H1 (cell line): ENCODE measurements at regions not wholly inside any gene's neighbourhood (a gene's known extent, or its start where the extent isn't known, plus 50 kb on each side); places are given as distances from the start of the nearest gene placed in this dataset.

Experiments
- CTCF ChIA-PET: fragments of 300-600 bp; sonication (Branson Sonifier 250); formaldehyde crosslinking; loops from one replicate; lab custom pipeline; 2021; ENCODE audit not compliant: partially characterized antibody; lab: Charles Lee
- POLR2A ChIA-PET: fragments of 300-600 bp; sonication (Branson Sonifier 250); formaldehyde crosslinking; loops from one replicate; lab custom pipeline; 2021; ENCODE audit warnings: inconsistent platforms; ENCODE audit not compliant: partially characterized antibody; lab: Charles Lee
- DNase-seq, 2 experiments: peaks; one replicate each; pipeline versions ENCODE4 v3.0.0 to v3.0.0-alpha.2; 2010 to 2022; ENCODE audit warnings: low spot score in 2 of 2, low read depth in 1 of 2, mixed read lengths in 1 of 2
- FAIRE-seq: peaks from 2 replicates; lab custom pipeline; 2011; peaks lifted over from hg19 to GRCh38; lab: Jason Lieb, UNC
- H2AFZ ChIP-seq: 2 replicates; pipeline ENCODE4 v1.8.1; 2012; ENCODE audit warnings: low read length, inconsistent platforms
- H2AK5ac ChIP-seq: 2 replicates; pipeline ENCODE4 v1.6.1; 2013; ENCODE audit warnings: low read depth, low read length
- H2BK120ac ChIP-seq: replicated peaks from 2 replicates; pipeline ENCODE3; 2013; ENCODE audit warnings: low read depth, low read length, inconsistent platforms
- H2BK12ac ChIP-seq: 2 replicates; pipeline ENCODE4 v1.6.1; 2013; ENCODE audit warnings: low read depth, low read length
- H2BK15ac ChIP-seq: 2 replicates; pipeline ENCODE4 v1.6.1; 2013; ENCODE audit warnings: low read length
- H2BK20ac ChIP-seq: 2 replicates; pipeline ENCODE4 v1.6.1; 2013; ENCODE audit warnings: low read length
- H2BK5ac ChIP-seq: 2 replicates; pipeline ENCODE4 v1.6.1; 2013; ENCODE audit warnings: low read depth, low read length
- H3K14ac ChIP-seq: 2 replicates; pipeline ENCODE4 v1.6.1; 2013; ENCODE audit warnings: inconsistent platforms; ENCODE audit not compliant: insufficient read length
- H3K18ac ChIP-seq: 2 replicates; pipeline ENCODE4 v1.6.1; 2013; ENCODE audit warnings: low read length; ENCODE audit errors: extremely low read depth
- H3K23ac ChIP-seq: 2 replicates; pipeline ENCODE4 v1.6.1; 2013; ENCODE audit warnings: inconsistent platforms; ENCODE audit not compliant: insufficient read length
- H3K23me2 ChIP-seq: 2 replicates; pipeline ENCODE4 v1.6.1; 2013; ENCODE audit warnings: low read depth, low read length
- H3K27ac ChIP-seq: 2 replicates; pipeline ENCODE4 v1.6.1; 2011; ENCODE audit warnings: low read depth, low read length, inconsistent platforms
- H3K27me3 ChIP-seq, 4 experiments: replicated peaks in 1 of 4; 1 replicate in 1 of 4; 2 replicates in 3 of 4; pipeline versions ENCODE4 v1.6.1 to v1.8.1; 2011 to 2013; ENCODE audit warnings: low read length in 3 of 4, mild to moderate bottlenecking in 3 of 4, inconsistent platforms in 2 of 4, mixed read lengths in 2 of 4, moderate library complexity in 1 of 4; ENCODE audit not compliant: control insufficient read depth in 3 of 4, insufficient read depth in 3 of 4; ENCODE audit errors: extremely low read depth in 1 of 4
- H3K36me3 ChIP-seq, 4 experiments: 2 replicates each; pipeline versions ENCODE4 v1.6.1 to v1.8.1; 2011 to 2013; ENCODE audit warnings: mild to moderate bottlenecking in 4 of 4, low read length in 3 of 4, moderate library complexity in 2 of 4, control low read depth in 1 of 4, inconsistent platforms in 1 of 4; ENCODE audit not compliant: insufficient read depth in 4 of 4, control insufficient read depth in 2 of 4
- H3K4ac ChIP-seq: replicated peaks from 2 replicates; pipeline ENCODE3; 2013; ENCODE audit warnings: low read length, low read depth, mixed read lengths, inconsistent platforms; ENCODE audit not compliant: insufficient read length
- H3K4me1 ChIP-seq, 4 experiments: replicated peaks in 1 of 4; 1 replicate in 1 of 4; 2 replicates in 3 of 4; pipeline versions ENCODE4 v1.6.1 to v1.8.1; 2011 to 2013; ENCODE audit warnings: low read length in 3 of 4, inconsistent platforms in 2 of 4, mixed read lengths in 1 of 4; ENCODE audit not compliant: insufficient read depth in 4 of 4, control insufficient read depth in 3 of 4
- H3K4me2 ChIP-seq, 2 experiments: 2 replicates each; pipeline versions ENCODE4 v1.6.1 to v1.8.1; 2011 to 2013; ENCODE audit warnings: low read depth in 2 of 2, low read length in 2 of 2, control low read depth in 1 of 2, inconsistent platforms in 1 of 2, mild to moderate bottlenecking in 1 of 2; ENCODE audit not compliant: insufficient read depth in 1 of 2
- H3K4me3 ChIP-seq, 4 experiments: fragments of 200-600, 300-600 bp in 1 of 4; sonication (generic), shearing (Covaris generic), sonication (Bioruptor Twin) in 1 of 4; 2 replicates each; pipeline versions ENCODE4 v1.5.1 to v1.8.1; 2011 to 2016; ENCODE audit warnings: low read length in 4 of 4, low read depth in 3 of 4, control low read depth in 2 of 4, inconsistent platforms in 2 of 4, mild to moderate bottlenecking in 2 of 4, mixed read lengths in 1 of 4, moderate library complexity in 1 of 4; ENCODE audit not compliant: insufficient read depth in 2 of 4; ENCODE audit errors: extremely low read depth in 1 of 4
- H3K56ac ChIP-seq: replicated peaks from 2 replicates; pipeline ENCODE3; 2013; ENCODE audit warnings: low read depth, mild to moderate bottlenecking, mixed read lengths, low read length, inconsistent platforms; ENCODE audit not compliant: insufficient read length
- H3K79me1 ChIP-seq: 2 replicates; pipeline ENCODE4 v1.6.1; 2013; ENCODE audit warnings: low read depth, low read length, control low read depth
- H3K79me2 ChIP-seq, 2 experiments: 2 replicates each; pipeline versions ENCODE4 v1.6.1 to v1.8.1; 2012 to 2013; ENCODE audit warnings: low read length in 2 of 2, mild to moderate bottlenecking in 2 of 2, inconsistent platforms in 1 of 2; ENCODE audit not compliant: insufficient read depth in 2 of 2, control insufficient read depth in 1 of 2
- H3K9ac ChIP-seq, 4 experiments: replicated peaks in 1 of 4; 1 replicate in 1 of 4; 2 replicates in 3 of 4; pipeline versions ENCODE4 v1.6.1 to v1.8.1; 2011 to 2013; ENCODE audit warnings: low read depth in 3 of 4, low read length in 3 of 4, control low read depth in 2 of 4, mild to moderate bottlenecking in 2 of 4, moderate library complexity in 2 of 4, inconsistent platforms in 1 of 4; ENCODE audit errors: extremely low read depth in 1 of 4
- H3K9me3 ChIP-seq, 2 experiments: 2 replicates each; pipeline versions ENCODE4 v1.6.1 to v1.8.1; 2012 to 2013; ENCODE audit warnings: mild to moderate bottlenecking in 2 of 2, moderate library complexity in 2 of 2, control low read depth in 1 of 2, inconsistent platforms in 1 of 2, low read depth in 1 of 2, low read length in 1 of 2, mixed read lengths in 1 of 2; ENCODE audit not compliant: insufficient read depth in 2 of 2
- H4K20me1 ChIP-seq, 2 experiments: replicated peaks in 1 of 2; 2 replicates each; pipeline versions ENCODE3 to v1.8.1; 2011 to 2013; ENCODE audit warnings: inconsistent platforms in 2 of 2, low read length in 2 of 2, mild to moderate bottlenecking in 1 of 2; ENCODE audit not compliant: insufficient read depth in 2 of 2, control insufficient read depth in 1 of 2
- H4K5ac ChIP-seq: 2 replicates; pipeline ENCODE4 v1.6.1; 2013; ENCODE audit warnings: low read length, low read depth, mixed read lengths, inconsistent platforms; ENCODE audit not compliant: insufficient read length
- H4K8ac ChIP-seq: 2 replicates; pipeline ENCODE4 v1.8.0; 2013; ENCODE audit warnings: mild to moderate bottlenecking, moderate library complexity, low read length, inconsistent platforms; ENCODE audit not compliant: insufficient read depth; ENCODE audit errors: extremely low read depth
- H4K91ac ChIP-seq: replicated peaks from 2 replicates; pipeline ENCODE3; 2013; ENCODE audit warnings: low read length, mixed read lengths, inconsistent platforms; ENCODE audit not compliant: insufficient read length
- EGR1 ChIP-seq: IDR thresholded peaks from 2 replicates; pipeline ENCODE4 v1.6.1; 2011; ENCODE audit warnings: low read depth, low read length, borderline replicate concordance
- MAFK ChIP-seq: IDR thresholded peaks from 2 replicates; pipeline ENCODE4 v1.6.1; 2012; ENCODE audit warnings: low read depth, mild to moderate bottlenecking, improper control_type of control experiment, low read length
- SIX5 ChIP-seq: IDR thresholded peaks from 2 replicates; pipeline ENCODE4 v1.6.1; 2011; ENCODE audit warnings: mild to moderate bottlenecking, low read depth, low read length
- TAF1 ChIP-seq: IDR thresholded peaks from 2 replicates; pipeline ENCODE4 v1.6.1; 2011; ENCODE audit warnings: mild to moderate bottlenecking, low read depth, low read length
- WGBS, 2 experiments: shearing (Covaris generic) in 1 of 2; methylation state at CpG; one replicate each; pipeline versions ENCODE4 v1.1.6 to v1.1.7; 2013 to 2015; ENCODE audit warnings: low lambda C conversion rate in 2 of 2, mixed read lengths in 2 of 2, inconsistent platforms in 1 of 2, low coverage in 1 of 2, missing lambda C conversion rate in 1 of 2; ENCODE audit not compliant: insufficient replicate concordance in 2 of 2, insufficient coverage in 1 of 2, insufficient read length in 1 of 2; ENCODE audit errors: extremely low coverage in 1 of 2, missing lambda C conversion rate in 1 of 2; 5-methylcytosine and 5-hydroxymethylcytosine counted together
- TF ChIP-seq, protein P1 (sequence below): IDR thresholded peaks from 2 replicates; pipeline ENCODE4 v1.6.1; 2012; ENCODE audit warnings: low read length, inconsistent platforms
- TF ChIP-seq, protein P2 (sequence below), 3 experiments: IDR thresholded peaks; 1 replicate in 2 of 3; 2 replicates in 1 of 3; pipeline versions ENCODE4 v1.5.1 to v1.6.1; 2011; ENCODE audit warnings: low read length in 3 of 3, mild to moderate bottlenecking in 3 of 3, inconsistent platforms in 2 of 3, low read depth in 1 of 3, moderate library complexity in 1 of 3; ENCODE audit not compliant: insufficient read depth in 1 of 3; ENCODE audit errors: control extremely low read depth in 1 of 3
- TF ChIP-seq, protein P3 (sequence below): IDR thresholded peaks from 2 replicates; pipeline ENCODE4 v1.6.1; 2012; ENCODE audit warnings: inconsistent platforms

DNA sequence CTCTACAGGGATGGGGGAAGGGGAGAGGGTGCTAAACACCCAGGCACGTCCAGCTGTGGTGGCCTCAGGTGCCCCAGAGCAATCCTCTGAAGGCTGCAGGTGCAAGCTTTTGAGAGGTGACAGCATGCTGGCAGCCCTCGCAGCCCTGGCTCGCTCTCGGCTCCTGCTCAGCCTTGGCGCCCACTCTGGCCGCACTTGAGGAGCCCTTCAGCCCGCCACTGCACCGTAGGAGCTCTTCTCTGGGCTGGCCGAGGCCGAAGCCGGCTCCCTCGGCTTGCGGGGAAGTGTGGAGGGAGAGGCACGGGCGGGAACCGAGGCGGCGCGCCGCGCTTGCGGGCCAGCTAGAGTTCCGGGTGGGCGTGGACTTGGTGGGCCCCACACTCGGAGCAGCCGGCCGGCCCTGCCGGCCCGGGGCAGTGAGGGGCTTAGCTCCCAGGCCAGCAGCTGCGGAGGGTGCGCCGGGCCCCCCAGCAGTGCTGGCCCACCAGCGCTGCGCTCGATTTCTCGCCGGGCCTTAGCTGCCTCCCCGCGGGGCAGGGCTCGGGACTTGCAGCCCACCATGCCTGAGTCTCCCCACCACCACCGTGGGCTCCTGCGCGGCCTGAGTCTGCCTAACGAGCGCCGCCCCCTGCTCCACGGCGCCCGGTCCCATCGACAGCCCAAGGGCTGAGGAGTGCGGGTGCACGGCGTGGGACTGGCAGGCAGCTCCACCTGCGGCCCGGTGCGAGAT, 112.1 kb downstream of the TRIM29 start:
- peak overlapping the region; percentile 85; the same call in 1 of the 2 replicates for H2BK12ac ChIP-seq
- no peak overlapping the region for H3K4me2 ChIP-seq
- no peak overlapping the region for H3K14ac ChIP-seq
- H4K20me1 ChIP-seq, result no peaks in the 10 kb centered on the region
- H3K4me3 ChIP-seq, result no peak overlapping the region
- H4K8ac ChIP-seq, result 0 out of 2 replicates have a peak overlapping the region, but pooled peaks have one; percentile 5
- 0 out of 2 replicates have a peak overlapping the region, but pooled peaks have one; percentile 62 for H3K18ac ChIP-seq
- peak overlapping the region; percentile 83 for H2BK15ac ChIP-seq
- H2AK5ac ChIP-seq, result peak overlapping the region; percentile 48; the same call in 1 of the 2 replicates
- no peaks in the 10 kb centered on the region for H3K23me2 ChIP-seq
- no peak overlapping the region for H2AFZ ChIP-seq
- peak overlapping the region; percentile 76; the same call in 1 of the 2 replicates for H2BK20ac ChIP-seq
- H3K79me1 ChIP-seq, result no peaks in the 10 kb centered on the region
- H3K27me3 ChIP-seq, result peaks cover 0 to 2% (median 0%) of the 10 kb centered on the region in 4 experiments; a peak in 1 of 7 replicates
- 0 out of 2 replicates have a peak overlapping the region, but pooled peaks have one; percentile 35 for H2BK5ac ChIP-seq
- ChIA-PET POLR2A (interaction anchor here (2.6 kb wide), 1 partner anchor 13 kb away, joined by 6 read pairs; no protein-coding TSS in a partner anchor), CTCF (interaction anchor here (0.6 to 1.8 kb wide), 16 partner anchors 9 to 1310 kb away, joined by 3 to 9 read pairs (median 4); no protein-coding TSS in a partner anchor)
- DNase-seq, result peak in 1 of 2 experiments; percentile 51
- no peak for FAIRE-seq
- WGBS, 2 experiments, result 87% methylated on average over 33 of the region's 56 CpGs; no CpG with 5 or more reads in 1 of the 2 experiments
- H3K79me2 ChIP-seq, result no peaks in the 10 kb centered on the region
- H3K56ac ChIP-seq, result no peak overlapping the region
- H3K4me1 ChIP-seq, result peaks cover 4 to 26% (median 16%) of the 10 kb centered on the region in 4 experiments
- H3K4ac ChIP-seq, result no peak overlapping the region
- no peak overlapping the region for H3K23ac ChIP-seq
- no peak overlapping the region for H3K9ac ChIP-seq
- no peak overlapping the region for H4K5ac ChIP-seq
- no peak overlapping the region for H3K27ac ChIP-seq
- no peak overlapping the region for H4K91ac ChIP-seq
- no peaks in the 10 kb centered on the region for H3K9me3 ChIP-seq
- H3K36me3 ChIP-seq, result no peaks in the 10 kb centered on the region
- no peak overlapping the region for H2BK120ac ChIP-seq
- TF ChIP-seq EGR1 (no peak), TAF1 (no peak), MAFK (no peak), SIX5 (no peak)
- TF ChIP-seq, protein P1, sequence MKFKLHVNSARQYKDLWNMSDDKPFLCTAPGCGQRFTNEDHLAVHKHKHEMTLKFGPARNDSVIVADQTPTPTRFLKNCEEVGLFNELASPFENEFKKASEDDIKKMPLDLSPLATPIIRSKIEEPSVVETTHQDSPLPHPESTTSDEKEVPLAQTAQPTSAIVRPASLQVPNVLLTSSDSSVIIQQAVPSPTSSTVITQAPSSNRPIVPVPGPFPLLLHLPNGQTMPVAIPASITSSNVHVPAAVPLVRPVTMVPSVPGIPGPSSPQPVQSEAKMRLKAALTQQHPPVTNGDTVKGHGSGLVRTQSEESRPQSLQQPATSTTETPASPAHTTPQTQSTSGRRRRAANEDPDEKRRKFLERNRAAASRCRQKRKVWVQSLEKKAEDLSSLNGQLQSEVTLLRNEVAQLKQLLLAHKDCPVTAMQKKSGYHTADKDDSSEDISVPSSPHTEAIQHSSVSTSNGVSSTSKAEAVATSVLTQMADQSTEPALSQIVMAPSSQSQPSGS, result no peak
- TF ChIP-seq, protein P2, sequence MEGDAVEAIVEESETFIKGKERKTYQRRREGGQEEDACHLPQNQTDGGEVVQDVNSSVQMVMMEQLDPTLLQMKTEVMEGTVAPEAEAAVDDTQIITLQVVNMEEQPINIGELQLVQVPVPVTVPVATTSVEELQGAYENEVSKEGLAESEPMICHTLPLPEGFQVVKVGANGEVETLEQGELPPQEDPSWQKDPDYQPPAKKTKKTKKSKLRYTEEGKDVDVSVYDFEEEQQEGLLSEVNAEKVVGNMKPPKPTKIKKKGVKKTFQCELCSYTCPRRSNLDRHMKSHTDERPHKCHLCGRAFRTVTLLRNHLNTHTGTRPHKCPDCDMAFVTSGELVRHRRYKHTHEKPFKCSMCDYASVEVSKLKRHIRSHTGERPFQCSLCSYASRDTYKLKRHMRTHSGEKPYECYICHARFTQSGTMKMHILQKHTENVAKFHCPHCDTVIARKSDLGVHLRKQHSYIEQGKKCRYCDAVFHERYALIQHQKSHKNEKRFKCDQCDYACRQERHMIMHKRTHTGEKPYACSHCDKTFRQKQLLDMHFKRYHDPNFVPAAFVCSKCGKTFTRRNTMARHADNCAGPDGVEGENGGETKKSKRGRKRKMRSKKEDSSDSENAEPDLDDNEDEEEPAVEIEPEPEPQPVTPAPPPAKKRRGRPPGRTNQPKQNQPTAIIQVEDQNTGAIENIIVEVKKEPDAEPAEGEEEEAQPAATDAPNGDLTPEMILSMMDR (IDR thresholded peaks at IDR 0.05; ENCODE audit: control extremely low read depth in 1 of 3, insufficient read depth in 1 of 3, low read depth in 1 of 3, low read length in 3 of 3), result no peak
- TF ChIP-seq, protein P3, sequence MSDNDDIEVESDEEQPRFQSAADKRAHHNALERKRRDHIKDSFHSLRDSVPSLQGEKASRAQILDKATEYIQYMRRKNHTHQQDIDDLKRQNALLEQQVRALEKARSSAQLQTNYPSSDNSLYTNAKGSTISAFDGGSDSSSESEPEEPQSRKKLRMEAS, result 0 out of 2 replicates have a peak, but pooled peaks have one; percentile 39
